ENCODE measurements at regions not wholly inside any gene's neighbourhood (a gene's known extent, or its start where the extent isn't known, plus 50 kb on each side); places are given as distances from the start of the nearest gene placed in this dataset.

GRCh38 chr18:64330931-64331330, 182.0 kb upstream of the LINC00305 start:
- H3K27ac ChIP-seq = no peak overlapping the region
- no peaks in the 10 kb centered on the region for H3K27me3 ChIP-seq
- no peaks in the 10 kb centered on the region for H3K9me3 ChIP-seq
- H3K36me3 ChIP-seq = no peaks in the 10 kb centered on the region
- no peak for TF ChIP-seq CTCF (IDR thresholded peaks at IDR 0.05)
- H3K4me1 ChIP-seq (ENCODE audit: control insufficient read depth in 1 of 2, insufficient read depth in 1 of 2, low read depth in 1 of 2, low read length in 1 of 2) = peaks cover 0 to 10% of the 10 kb centered on the region in 2 experiments
- no peak overlapping the region for H3K4me3 ChIP-seq (ENCODE audit: low read depth in 1 of 2, low read length in 1 of 2)

GRCh38 chr18:64330161-64330560, 181.3 kb upstream of the LINC00305 start:
- TF ChIP-seq CTCF (IDR thresholded peaks at IDR 0.05) = no peak
- H3K27ac ChIP-seq = no peak overlapping the region
- H3K4me3 ChIP-seq (ENCODE audit: low read depth in 1 of 2, low read length in 1 of 2) = no peak overlapping the region
- peaks cover 0 to 10% of the 10 kb centered on the region in 2 experiments for H3K4me1 ChIP-seq (ENCODE audit: control insufficient read depth in 1 of 2, insufficient read depth in 1 of 2, low read depth in 1 of 2, low read length in 1 of 2)
- no peaks in the 10 kb centered on the region for H3K27me3 ChIP-seq
- H3K9me3 ChIP-seq = no peaks in the 10 kb centered on the region
- no peaks in the 10 kb centered on the region for H3K36me3 ChIP-seq

- H3K27ac ChIP-seq = no peak overlapping the region
- H3K4me1 ChIP-seq (ENCODE audit: control insufficient read depth in 1 of 2, insufficient read depth in 1 of 2, low read depth in 1 of 2, low read length in 1 of 2) = no peaks in the 10 kb centered on the region
- H3K27me3 ChIP-seq = no peaks in the 10 kb centered on the region
- no peak for TF ChIP-seq CTCF (IDR thresholded peaks at IDR 0.05)
- H3K9me3 ChIP-seq = no peaks in the 10 kb centered on the region
- no peaks in the 10 kb centered on the region for H3K36me3 ChIP-seq
- H3K4me3 ChIP-seq (ENCODE audit: low read depth in 1 of 2, low read length in 1 of 2) = no peak overlapping the region
Measured at GRCh38 chr18:64322189-64322588, 173.3 kb upstream of the LINC00305 start.

- no peak for TF ChIP-seq CTCF (IDR thresholded peaks at IDR 0.05)
- Histone ChIP-seq H3K27me3 (no peaks in the 10 kb centered on the region), H3K9me3 (no peaks in the 10 kb centered on the region)
Measured at GRCh38 chr18:64318547-64318946, 169.7 kb upstream of the LINC00305 start.

GRCh38 chr18:64311859-64312258, 163.0 kb upstream of the LINC00305 start:
- no peak overlapping the region for H3K4me3 ChIP-seq (ENCODE audit: low read depth in 1 of 2, low read length in 1 of 2)
- no peaks in the 10 kb centered on the region for H3K9me3 ChIP-seq
- no peaks in the 10 kb centered on the region for H3K27me3 ChIP-seq
- H3K36me3 ChIP-seq = no peaks in the 10 kb centered on the region
- TF ChIP-seq CTCF (IDR thresholded peaks at IDR 0.05) = no peak
- no peaks in the 10 kb centered on the region for H3K4me1 ChIP-seq (ENCODE audit: control insufficient read depth in 1 of 2, insufficient read depth in 1 of 2, low read depth in 1 of 2, low read length in 1 of 2)
- no peak overlapping the region for H3K27ac ChIP-seq

More at GRCh38 chr18:64318547-64318946, 169.7 kb upstream of the LINC00305 start:
- Histone ChIP-seq H3K27ac (no peak overlapping the region), H3K4me3 (ENCODE audit: low read depth in 1 of 2, low read length in 1 of 2) (no peak overlapping the region), H3K4me1 (ENCODE audit: control insufficient read depth in 1 of 2, insufficient read depth in 1 of 2, low read depth in 1 of 2, low read length in 1 of 2) (no peaks in the 10 kb centered on the region), H3K36me3 (no peaks in the 10 kb centered on the region)

- Histone ChIP-seq H3K9me3 (no peaks in the 10 kb centered on the region), H3K27ac (no peak overlapping the region), H3K4me1 (ENCODE audit: control insufficient read depth in 1 of 2, insufficient read depth in 1 of 2, low read depth in 1 of 2, low read length in 1 of 2) (no peaks in the 10 kb centered on the region), H3K27me3 (no peaks in the 10 kb centered on the region), H3K36me3 (no peaks in the 10 kb centered on the region), H3K4me3 (ENCODE audit: low read depth in 1 of 2, low read length in 1 of 2) (no peak overlapping the region)
- TF ChIP-seq CTCF (IDR thresholded peaks at IDR 0.05) = no peak
Measured at GRCh38 chr18:64295839-64296238, 147.0 kb upstream of the LINC00305 start.
